Transverse colon (tissue), 4 donors: ENCODE measurements at regions not wholly inside any gene's neighbourhood (a gene's known extent, or its start where the extent isn't known, plus 50 kb on each side); places are given as distances from the start of the nearest gene placed in this dataset.

Experiments
- EP300 ChIP-seq: sonication (generic); formaldehyde crosslinking; IDR thresholded peaks from one replicate; pipeline ENCODE4 v1.6.1; 2017; ENCODE audit warnings: antibody characterized with exemption, low read depth
- POLR2A ChIP-seq: fragments of 450-650 bp; IDR thresholded peaks from one replicate; pipeline ENCODE4 v1.6.1; 2016; ENCODE audit warnings: antibody characterized with exemption, mild to moderate bottlenecking, moderate library complexity
- POLR2AphosphoS5 ChIP-seq, 3 donors: sonication (generic); formaldehyde crosslinking; IDR thresholded peaks; one replicate each; pipeline ENCODE4 v1.6.1; 2016; ENCODE audit warnings: antibody characterized with exemption in 3 of 3
- TF ChIP-seq, protein P1 (sequence below), 5 experiments: fragments of 200-600 bp in 3 of 5; fragments of 450-650 bp in 2 of 5; sonication (generic) in 3 of 5; IDR thresholded peaks; 1 replicate in 2 of 5; 2 replicates in 3 of 5; pipeline ENCODE4 v1.5.1; 2016 to 2017; ENCODE audit warnings: antibody characterized with exemption in 5 of 5, inconsistent platforms in 3 of 5, mild to moderate bottlenecking in 2 of 5, moderate library complexity in 1 of 5

DNA sequence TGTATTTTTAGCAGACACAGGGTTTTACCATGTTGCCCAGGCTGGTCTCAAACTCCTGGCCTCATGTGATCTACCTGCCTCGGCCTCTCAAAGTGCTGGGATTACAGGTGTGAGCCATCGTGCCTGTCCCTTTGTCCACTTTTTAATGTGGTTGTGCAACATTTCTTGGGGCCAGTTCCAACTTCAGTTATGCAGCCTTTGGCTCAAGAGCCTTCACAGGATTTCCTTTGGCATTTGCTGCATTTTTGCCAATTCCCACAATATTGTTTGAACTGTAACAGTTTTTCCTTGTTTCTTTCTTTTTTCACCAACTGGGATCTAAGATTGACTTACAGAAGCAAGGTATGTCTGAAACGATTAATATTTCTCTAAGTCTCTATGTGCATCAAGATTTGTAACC lies 63.6 kb downstream of the EDN1 start:
- TF ChIP-seq, protein P1, sequence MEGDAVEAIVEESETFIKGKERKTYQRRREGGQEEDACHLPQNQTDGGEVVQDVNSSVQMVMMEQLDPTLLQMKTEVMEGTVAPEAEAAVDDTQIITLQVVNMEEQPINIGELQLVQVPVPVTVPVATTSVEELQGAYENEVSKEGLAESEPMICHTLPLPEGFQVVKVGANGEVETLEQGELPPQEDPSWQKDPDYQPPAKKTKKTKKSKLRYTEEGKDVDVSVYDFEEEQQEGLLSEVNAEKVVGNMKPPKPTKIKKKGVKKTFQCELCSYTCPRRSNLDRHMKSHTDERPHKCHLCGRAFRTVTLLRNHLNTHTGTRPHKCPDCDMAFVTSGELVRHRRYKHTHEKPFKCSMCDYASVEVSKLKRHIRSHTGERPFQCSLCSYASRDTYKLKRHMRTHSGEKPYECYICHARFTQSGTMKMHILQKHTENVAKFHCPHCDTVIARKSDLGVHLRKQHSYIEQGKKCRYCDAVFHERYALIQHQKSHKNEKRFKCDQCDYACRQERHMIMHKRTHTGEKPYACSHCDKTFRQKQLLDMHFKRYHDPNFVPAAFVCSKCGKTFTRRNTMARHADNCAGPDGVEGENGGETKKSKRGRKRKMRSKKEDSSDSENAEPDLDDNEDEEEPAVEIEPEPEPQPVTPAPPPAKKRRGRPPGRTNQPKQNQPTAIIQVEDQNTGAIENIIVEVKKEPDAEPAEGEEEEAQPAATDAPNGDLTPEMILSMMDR (IDR thresholded peaks at IDR 0.05), result no peak
- TF ChIP-seq POLR2AphosphoS5 (IDR thresholded peaks at IDR 0.05) (no peak), EP300 (no peak), POLR2A (no peak)
